ENCODE measurements at regions not wholly inside any gene's neighbourhood (a gene's known extent, or its start where the extent isn't known, plus 50 kb on each side); places are given as distances from the start of the nearest gene placed in this dataset.

- H3K4me1 Mint-ChIP-seq: no peaks in the 10 kb centered on the region
- H3K36me3 Mint-ChIP-seq: no peaks in the 10 kb centered on the region
- WGBS (ENCODE audit: insufficient coverage): no CpG with 5 or more reads among the region's 5 CpGs
- Histone ChIP-seq H3K79me2 (ENCODE audit: insufficient read depth, low read length) (no peaks in the 10 kb centered on the region), H3K4me3 (replicated peaks in 1 of 3; ENCODE audit: low read depth in 2 of 3, low read length in 3 of 3) (no peak overlapping the region), H3K9me3 (replicated peaks in 1 of 2; ENCODE audit: control insufficient read depth in 1 of 2, insufficient read depth in 1 of 2, low read length in 2 of 2) (no peaks in the 10 kb centered on the region), H4K20me1 (ENCODE audit: insufficient read depth, low read length) (no peaks in the 10 kb centered on the region), H3K36me3 (replicated peaks in 1 of 2; ENCODE audit: control insufficient read depth in 1 of 2, insufficient read depth in 2 of 2, low read length in 2 of 2) (no peaks in the 10 kb centered on the region), H3K4me2 (replicated peaks; ENCODE audit: extremely low read depth, low read length, poor library complexity, severe bottlenecking) (no peak overlapping the region), H3K4me1 (ENCODE audit: control insufficient read depth in 1 of 2, insufficient read depth in 2 of 2, low read length in 2 of 2) (no peaks in the 10 kb centered on the region), H3K27ac (ENCODE audit: low read depth in 1 of 2, low read length in 2 of 2) (no peak overlapping the region), H3K9ac (ENCODE audit: insufficient read depth, low read length, poor library complexity, severe bottlenecking) (no peak overlapping the region), H2AFZ (ENCODE audit: insufficient read depth, low read depth, low read length, poor library complexity, severe bottlenecking) (no peak overlapping the region), H3K27me3 (ENCODE audit: control insufficient read depth in 2 of 2, insufficient read depth in 2 of 2, low read length in 2 of 2) (peaks cover 0 to 2% of the 10 kb centered on the region in 2 donors)
- H3K27me3 Mint-ChIP-seq (ENCODE audit: low read depth in 3 of 3): peaks cover 1 to 3% (median 2%) of the 10 kb centered on the region in 3 donors
- no peaks in the 10 kb centered on the region for H3K9me3 Mint-ChIP-seq
- DNase-seq: no peak
- TF ChIP-seq, protein P1, sequence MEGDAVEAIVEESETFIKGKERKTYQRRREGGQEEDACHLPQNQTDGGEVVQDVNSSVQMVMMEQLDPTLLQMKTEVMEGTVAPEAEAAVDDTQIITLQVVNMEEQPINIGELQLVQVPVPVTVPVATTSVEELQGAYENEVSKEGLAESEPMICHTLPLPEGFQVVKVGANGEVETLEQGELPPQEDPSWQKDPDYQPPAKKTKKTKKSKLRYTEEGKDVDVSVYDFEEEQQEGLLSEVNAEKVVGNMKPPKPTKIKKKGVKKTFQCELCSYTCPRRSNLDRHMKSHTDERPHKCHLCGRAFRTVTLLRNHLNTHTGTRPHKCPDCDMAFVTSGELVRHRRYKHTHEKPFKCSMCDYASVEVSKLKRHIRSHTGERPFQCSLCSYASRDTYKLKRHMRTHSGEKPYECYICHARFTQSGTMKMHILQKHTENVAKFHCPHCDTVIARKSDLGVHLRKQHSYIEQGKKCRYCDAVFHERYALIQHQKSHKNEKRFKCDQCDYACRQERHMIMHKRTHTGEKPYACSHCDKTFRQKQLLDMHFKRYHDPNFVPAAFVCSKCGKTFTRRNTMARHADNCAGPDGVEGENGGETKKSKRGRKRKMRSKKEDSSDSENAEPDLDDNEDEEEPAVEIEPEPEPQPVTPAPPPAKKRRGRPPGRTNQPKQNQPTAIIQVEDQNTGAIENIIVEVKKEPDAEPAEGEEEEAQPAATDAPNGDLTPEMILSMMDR (IDR thresholded peaks at IDR 0.05): no peak
- no peak overlapping the region for H3K4me3 Mint-ChIP-seq
- H3K27ac Mint-ChIP-seq: no peak overlapping the region
- intact Hi-C loops (cut with micrococcal nuclease): loop anchor here in 1 of 2 donors (10.0 kb wide), 1 partner anchor 493 kb away; no protein-coding TSS in a partner anchor
Observed at GRCh38 chr11:112792070-112792469, 169.2 kb upstream of the NCAM1 start.

DNA sequence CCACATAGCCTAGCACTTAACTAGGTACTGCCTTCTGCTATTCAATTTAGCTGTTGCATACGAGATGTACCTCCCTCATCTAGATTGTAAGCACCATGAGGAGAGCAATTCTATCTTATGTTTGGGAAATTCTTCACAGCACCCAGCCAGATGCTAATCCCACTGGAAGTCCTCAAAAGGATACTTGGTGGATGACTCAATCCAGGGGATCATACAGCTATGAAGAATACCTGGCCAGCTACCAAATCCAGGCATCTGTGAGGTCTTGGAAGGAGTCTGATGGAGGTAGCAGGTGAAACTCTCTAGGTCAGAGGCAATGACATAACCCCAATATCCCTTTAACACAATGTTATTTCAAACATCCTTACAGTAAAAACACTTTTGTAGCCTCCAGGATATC lies 167.8 kb upstream of the NCAM1 start:
- no peaks in the 10 kb centered on the region for H4K20me1 ChIP-seq (ENCODE audit: insufficient read depth, low read length)
- Mint-ChIP-seq H3K27ac (no peak overlapping the region), H3K9me3 (no peaks in the 10 kb centered on the region), H3K4me1 (peaks cover 7% of the 10 kb centered on the region), H3K36me3 (no peaks in the 10 kb centered on the region), H3K27me3 (ENCODE audit: low read depth in 3 of 3) (peaks cover 0 to under 1% (median 0%) of the 10 kb centered on the region in 3 donors), H3K4me3 (no peak overlapping the region)
- intact Hi-C loops (cut with micrococcal nuclease): loop anchor here in 1 of 2 donors (10.0 kb wide), 1 partner anchor 491 kb away; no protein-coding TSS in a partner anchor
- H3K4me1 ChIP-seq (ENCODE audit: control insufficient read depth in 1 of 2, insufficient read depth in 2 of 2, low read length in 2 of 2): no peaks in the 10 kb centered on the region
- no peak overlapping the region for H3K4me3 ChIP-seq (replicated peaks in 1 of 3; ENCODE audit: low read depth in 2 of 3, low read length in 3 of 3)
- H3K27me3 ChIP-seq (ENCODE audit: control insufficient read depth in 2 of 2, insufficient read depth in 2 of 2, low read length in 2 of 2): no peaks in the 10 kb centered on the region
- no peak overlapping the region for H3K4me2 ChIP-seq (replicated peaks; ENCODE audit: extremely low read depth, low read length, poor library complexity, severe bottlenecking)
- TF ChIP-seq, protein P1 (IDR thresholded peaks at IDR 0.05): no peak
- no peak overlapping the region for H3K9ac ChIP-seq (ENCODE audit: insufficient read depth, low read length, poor library complexity, severe bottlenecking)
- no peaks in the 10 kb centered on the region for H3K79me2 ChIP-seq (ENCODE audit: insufficient read depth, low read length)
- no peak overlapping the region for H3K27ac ChIP-seq (ENCODE audit: low read depth in 1 of 2, low read length in 2 of 2)
- H2AFZ ChIP-seq (ENCODE audit: insufficient read depth, low read depth, low read length, poor library complexity, severe bottlenecking): no peak overlapping the region
- no peak for DNase-seq
- no peaks in the 10 kb centered on the region for H3K36me3 ChIP-seq (replicated peaks in 1 of 2; ENCODE audit: control insufficient read depth in 1 of 2, insufficient read depth in 2 of 2, low read length in 2 of 2)
- WGBS (ENCODE audit: insufficient coverage): no CpG with 5 or more reads among the region's 1 CpG
- H3K9me3 ChIP-seq (replicated peaks in 1 of 2; ENCODE audit: control insufficient read depth in 1 of 2, insufficient read depth in 1 of 2, low read length in 2 of 2): no peaks in the 10 kb centered on the region
